Right hindlimb (tissue), 1 donor: ENCODE measurements at regions not wholly inside any gene's neighbourhood (a gene's known extent, or its start where the extent isn't known, plus 50 kb on each side); places are given as distances from the start of the nearest gene placed in this dataset.
"Not testable (repeated sequence)": the region's sequence is repeated elsewhere in the genome, so short reads cannot be mapped to it uniquely, and the experiment has no call there.

Source experiments
- DNase-seq: peaks from one replicate; pipeline ENCODE4 v3.0.0-alpha.2; 2018

GRCh38 chr15:20345401-20345958 lies 196.1 kb downstream of the GOLGA6L6 start:
- no peak for DNase-seq

- DNase-seq: peak; percentile 17
Observed at GRCh38 chr15:20344601-20345400, 196.8 kb downstream of the GOLGA6L6 start.

GRCh38 chr15:20343395-20344211 lies 198.0 kb downstream of the GOLGA6L6 start:
- DNase-seq: peak; percentile 19

DNA sequence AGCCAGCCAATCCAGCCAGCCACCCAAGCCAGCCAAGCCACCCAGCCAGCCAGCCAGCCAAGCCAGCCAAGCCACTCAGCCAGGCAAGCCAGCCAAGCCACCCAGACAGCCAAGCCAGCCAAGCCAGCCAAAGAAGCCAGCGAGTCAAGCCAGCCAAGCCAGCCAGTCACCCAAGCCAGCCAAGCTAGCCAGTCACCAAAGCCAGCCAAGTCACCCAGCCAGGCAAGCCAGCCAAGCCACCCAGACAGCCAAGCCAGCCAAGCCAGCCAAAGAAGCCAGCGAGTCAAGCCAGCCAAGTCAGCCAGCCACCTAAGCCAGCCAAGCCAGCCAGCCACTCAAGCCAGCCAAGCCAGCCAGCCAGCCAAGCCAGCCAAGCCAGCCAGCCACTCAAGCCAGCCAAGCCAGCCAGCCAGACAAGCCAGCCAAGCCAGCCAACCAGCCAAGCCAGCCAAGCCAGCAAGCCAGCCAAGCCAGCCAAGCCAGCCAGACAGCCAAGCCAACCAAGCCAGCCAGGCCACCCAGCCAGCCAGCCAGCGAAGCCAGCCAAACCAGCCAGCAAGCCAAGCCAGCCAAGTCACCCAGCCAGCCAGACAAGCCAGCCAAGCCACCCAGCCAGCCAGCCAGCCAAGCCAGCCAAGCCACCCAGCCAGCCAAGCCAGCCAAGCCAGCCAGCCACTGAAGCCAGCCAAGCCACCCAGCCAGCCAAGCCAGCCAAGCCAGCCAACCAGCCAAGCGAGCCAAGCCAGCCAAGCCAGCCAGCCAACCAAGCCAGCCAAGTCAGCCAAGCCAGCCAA lies 198.8 kb downstream of the GOLGA6L6 start:
- not testable (repeated sequence) for DNase-seq

- peak; percentile 74 for DNase-seq
Observed at GRCh38 chr15:20341901-20342600, 199.5 kb downstream of the GOLGA6L6 start.

DNA sequence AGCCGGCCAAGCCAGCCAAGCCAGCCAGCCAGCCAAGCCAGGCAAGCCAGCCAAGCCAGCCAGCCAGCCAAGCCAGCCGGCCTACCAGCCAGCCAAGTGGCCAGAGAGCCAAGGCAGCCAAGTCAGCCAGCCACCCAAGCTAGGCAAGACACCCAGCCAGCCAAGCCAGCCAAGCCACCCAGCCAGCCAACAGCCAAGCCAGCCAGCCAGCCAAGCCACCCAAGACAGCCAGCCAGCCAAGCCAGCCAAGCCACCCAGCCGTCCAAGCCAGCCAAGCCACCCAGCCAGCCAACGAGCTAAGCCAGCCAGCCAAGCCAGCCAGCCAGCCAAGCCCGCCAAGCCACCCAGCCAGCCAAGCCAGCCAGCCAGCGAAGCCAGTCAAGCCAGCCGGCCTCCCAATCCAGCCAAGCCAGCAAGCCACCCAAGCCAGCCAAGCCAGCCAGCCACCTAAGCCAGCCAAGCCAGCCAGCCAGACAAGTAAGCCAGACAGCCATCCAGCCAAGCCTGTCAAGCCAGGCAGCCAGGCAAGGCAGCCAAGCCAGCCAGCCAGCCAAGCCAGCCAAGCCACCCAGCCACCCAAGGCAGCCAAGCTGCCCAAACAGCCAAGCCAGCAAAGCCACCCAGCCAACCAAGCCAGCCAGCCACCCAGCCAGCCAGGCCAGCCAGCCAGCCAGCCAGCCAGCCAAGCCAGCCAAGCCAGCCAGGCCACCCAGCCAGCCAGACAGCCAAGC lies 200.5 kb downstream of the GOLGA6L6 start:
- DNase-seq: peak; percentile 83

- no peak for DNase-seq
Observed at GRCh38 chr15:20340331-20340811, 201.2 kb downstream of the GOLGA6L6 start.

GRCh38 chr15:20339086-20339791 lies 202.4 kb downstream of the GOLGA6L6 start:
- DNase-seq: not testable (repeated sequence)

GRCh38 chr15:20338671-20339070 lies 202.9 kb downstream of the GOLGA6L6 start:
- DNase-seq: not testable (repeated sequence)

GRCh38 chr15:20337238-20337637 lies 204.4 kb downstream of the GOLGA6L6 start:
- not testable (repeated sequence) for DNase-seq

DNA sequence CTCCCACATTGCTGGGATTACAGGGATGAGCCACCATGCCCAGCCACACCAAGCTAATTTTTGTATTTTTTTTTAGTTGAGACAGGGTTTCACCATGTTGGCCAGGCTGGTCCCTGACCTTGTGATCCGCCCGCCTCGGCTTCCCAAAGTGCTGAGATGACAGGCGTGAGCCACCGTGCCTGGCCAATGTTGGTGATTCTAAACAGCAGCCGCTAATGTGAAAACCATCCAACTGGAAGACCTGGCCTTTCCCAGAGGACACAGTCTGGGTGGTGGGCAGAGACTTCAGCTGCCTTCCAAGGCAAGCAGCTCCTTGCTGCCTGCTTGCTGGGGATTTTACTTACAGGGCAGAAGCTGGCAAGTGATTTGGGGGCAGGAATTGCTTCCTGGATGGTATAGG lies 207.1 kb downstream of the GOLGA6L6 start:
- not testable (repeated sequence) for DNase-seq

DNA sequence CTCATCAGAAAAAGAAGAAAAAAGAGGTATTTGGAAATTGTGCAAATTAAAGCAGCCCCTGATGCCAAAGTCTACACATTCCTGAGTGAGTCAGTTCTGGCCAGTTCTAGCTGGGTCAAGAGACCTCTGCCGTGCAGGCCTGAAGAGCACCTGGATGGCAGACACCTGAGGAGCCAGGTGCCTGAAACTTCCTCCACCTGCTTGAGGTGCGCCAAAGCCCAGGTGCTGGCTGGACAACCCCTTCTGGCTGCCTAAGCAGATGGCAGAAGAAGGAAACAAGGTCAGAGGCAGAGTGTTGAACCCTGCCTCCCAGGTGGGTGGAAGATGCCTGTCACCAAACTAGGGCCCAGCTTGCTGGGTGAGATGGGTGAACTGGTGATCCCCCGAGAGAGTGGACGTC lies 215.8 kb downstream of the GOLGA6L6 start:
- DNase-seq: not testable (repeated sequence)

GRCh38 chr15:20317132-20317531 lies 224.5 kb downstream of the GOLGA6L6 start:
- DNase-seq: not testable (repeated sequence)

GRCh38 chr15:20311014-20311680 lies 230.5 kb downstream of the GOLGA6L6 start:
- DNase-seq: not testable (repeated sequence)

- no peak for DNase-seq
Observed at GRCh38 chr15:20310603-20311002, 231.0 kb downstream of the GOLGA6L6 start.

- DNase-seq: not testable (repeated sequence)
Observed at GRCh38 chr15:20309966-20310365, 231.6 kb downstream of the GOLGA6L6 start.

DNA sequence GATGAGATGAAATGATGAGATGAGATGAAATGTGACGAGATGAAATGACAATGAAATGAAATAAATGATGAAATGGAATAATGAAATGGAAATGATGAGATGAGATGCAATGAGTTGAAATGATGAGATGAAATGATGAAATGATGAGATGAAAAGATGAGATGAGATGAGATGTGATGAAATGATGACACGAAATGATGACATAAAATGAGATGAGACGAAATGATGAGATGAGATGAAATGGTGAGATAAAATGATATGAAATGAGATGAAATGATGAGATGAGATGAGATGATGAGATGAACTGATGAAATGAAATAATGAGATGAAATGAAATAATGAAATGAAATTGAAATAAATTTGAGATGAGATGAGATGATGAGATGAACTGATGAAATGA lies 232.2 kb downstream of the GOLGA6L6 start:
- DNase-seq: not testable (repeated sequence)

DNA sequence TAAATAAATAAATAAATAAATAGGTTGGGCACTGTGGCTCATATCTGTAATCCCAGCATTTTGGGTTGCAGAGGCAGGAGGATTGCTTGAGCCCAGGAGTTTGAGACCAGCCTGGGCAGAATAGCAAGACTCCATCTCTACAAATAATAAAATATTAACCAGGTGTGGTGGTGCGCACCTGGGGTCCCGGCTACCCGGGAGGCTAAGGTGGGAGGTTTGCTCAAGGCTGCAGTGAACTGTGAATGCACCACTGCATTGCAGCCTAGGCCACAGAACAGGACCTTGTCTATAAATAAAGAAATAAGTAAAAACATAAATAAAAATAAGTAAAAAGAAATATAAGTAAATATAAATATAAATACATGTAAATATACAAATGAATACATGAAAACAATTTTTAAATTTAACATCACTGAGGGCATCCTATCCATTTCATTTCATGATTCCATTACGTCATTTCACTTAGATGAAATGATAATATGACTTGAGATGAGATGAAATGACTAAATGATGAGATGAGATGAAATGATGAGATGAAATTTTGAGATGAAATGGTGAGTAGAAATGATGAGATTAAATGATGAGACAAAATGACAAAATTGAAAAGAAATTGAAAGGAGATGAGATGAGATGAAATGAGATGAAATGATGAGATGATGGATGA lies 233.4 kb downstream of the GOLGA6L6 start:
- DNase-seq: not testable (repeated sequence)

- DNase-seq: not testable (repeated sequence)
Observed at GRCh38 chr15:20307137-20307536, 234.5 kb downstream of the GOLGA6L6 start.
